ENCODE measurements at regions not wholly inside any gene's neighbourhood (a gene's known extent, or its start where the extent isn't known, plus 50 kb on each side); places are given as distances from the start of the nearest gene placed in this dataset.

DNA sequence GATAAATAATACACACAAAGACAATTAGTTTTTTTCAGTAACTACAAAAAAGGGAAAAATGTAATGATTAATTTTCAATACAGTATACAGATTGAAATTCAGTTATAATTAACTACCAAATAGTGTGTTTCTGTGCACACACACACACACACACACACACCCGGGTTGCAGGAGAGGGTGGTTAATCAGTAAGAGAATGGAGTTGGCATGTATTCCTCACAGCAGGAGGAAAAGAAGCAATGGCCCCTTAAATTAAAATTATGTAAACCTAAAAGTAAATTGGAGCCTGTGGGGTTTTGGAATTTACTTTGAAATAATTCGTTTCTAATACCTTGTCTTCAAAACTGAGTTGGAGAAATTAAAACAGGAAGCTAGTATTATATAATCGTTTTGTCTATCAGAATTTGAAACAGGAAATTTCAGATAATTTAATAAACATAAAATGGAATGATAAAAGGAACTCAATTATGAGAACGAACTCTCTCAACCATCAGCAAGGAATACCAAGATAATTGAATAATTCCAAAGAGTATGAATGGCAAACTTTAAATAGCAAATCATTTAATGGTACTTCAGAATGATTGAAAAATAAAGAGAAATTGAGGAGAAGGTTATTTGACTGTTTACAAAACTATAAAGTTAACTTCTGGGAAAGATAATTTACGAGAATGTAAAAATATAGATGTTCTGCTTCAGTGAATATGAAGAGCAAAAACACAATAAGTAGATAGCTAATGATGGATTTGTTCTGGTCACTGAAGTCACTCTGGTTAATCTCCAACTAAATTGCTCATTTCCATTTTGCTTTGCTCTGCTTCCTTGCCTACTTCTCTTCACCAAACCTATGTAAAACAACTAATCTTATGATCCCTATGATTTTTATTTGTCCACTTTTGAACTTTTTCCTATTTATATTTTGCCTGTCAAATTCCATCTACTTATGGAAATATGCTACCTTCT lies 547.9 kb upstream of the ZP4 start:
- TF ChIP-seq EZH2 (IDR thresholded peaks at IDR 0.05; ENCODE audit: low read depth): no peak
- TF ChIP-seq, protein P1, sequence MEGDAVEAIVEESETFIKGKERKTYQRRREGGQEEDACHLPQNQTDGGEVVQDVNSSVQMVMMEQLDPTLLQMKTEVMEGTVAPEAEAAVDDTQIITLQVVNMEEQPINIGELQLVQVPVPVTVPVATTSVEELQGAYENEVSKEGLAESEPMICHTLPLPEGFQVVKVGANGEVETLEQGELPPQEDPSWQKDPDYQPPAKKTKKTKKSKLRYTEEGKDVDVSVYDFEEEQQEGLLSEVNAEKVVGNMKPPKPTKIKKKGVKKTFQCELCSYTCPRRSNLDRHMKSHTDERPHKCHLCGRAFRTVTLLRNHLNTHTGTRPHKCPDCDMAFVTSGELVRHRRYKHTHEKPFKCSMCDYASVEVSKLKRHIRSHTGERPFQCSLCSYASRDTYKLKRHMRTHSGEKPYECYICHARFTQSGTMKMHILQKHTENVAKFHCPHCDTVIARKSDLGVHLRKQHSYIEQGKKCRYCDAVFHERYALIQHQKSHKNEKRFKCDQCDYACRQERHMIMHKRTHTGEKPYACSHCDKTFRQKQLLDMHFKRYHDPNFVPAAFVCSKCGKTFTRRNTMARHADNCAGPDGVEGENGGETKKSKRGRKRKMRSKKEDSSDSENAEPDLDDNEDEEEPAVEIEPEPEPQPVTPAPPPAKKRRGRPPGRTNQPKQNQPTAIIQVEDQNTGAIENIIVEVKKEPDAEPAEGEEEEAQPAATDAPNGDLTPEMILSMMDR (conservative IDR thresholded peaks at IDR 0.05): no peak
